GM12891 (cell line): ENCODE measurements at regions not wholly inside any gene's neighbourhood (a gene's known extent, or its start where the extent isn't known, plus 50 kb on each side); places are given as distances from the start of the nearest gene placed in this dataset.
"Not testable (repeated sequence)": the region's sequence is repeated elsewhere in the genome, so short reads cannot be mapped to it uniquely, and the experiment has no call there.

Experiments used
- POLR2A ChIP-seq: IDR thresholded peaks from 2 replicates; pipeline ENCODE4 v1.6.1; 2011; ENCODE audit warnings: low read depth, low read length, control low read depth
- POLR2AphosphoS5 ChIP-seq: IDR thresholded peaks from 2 replicates; pipeline ENCODE4 v1.6.1; 2011; ENCODE audit warnings: low read depth, low read length, control low read depth
- POU2F2 ChIP-seq: IDR thresholded peaks from 2 replicates; pipeline ENCODE4 v1.6.1; 2011; ENCODE audit warnings: low read depth, mild to moderate bottlenecking, control low read depth, low read length, moderate library complexity
- SPI1 ChIP-seq: IDR thresholded peaks from 2 replicates; pipeline ENCODE4 v1.6.1; 2011; ENCODE audit warnings: low read depth, low read length, control low read depth
- TAF1 ChIP-seq: IDR thresholded peaks from 2 replicates; pipeline ENCODE4 v1.6.1; 2011; ENCODE audit warnings: low read depth, low read length, control low read depth

DNA sequence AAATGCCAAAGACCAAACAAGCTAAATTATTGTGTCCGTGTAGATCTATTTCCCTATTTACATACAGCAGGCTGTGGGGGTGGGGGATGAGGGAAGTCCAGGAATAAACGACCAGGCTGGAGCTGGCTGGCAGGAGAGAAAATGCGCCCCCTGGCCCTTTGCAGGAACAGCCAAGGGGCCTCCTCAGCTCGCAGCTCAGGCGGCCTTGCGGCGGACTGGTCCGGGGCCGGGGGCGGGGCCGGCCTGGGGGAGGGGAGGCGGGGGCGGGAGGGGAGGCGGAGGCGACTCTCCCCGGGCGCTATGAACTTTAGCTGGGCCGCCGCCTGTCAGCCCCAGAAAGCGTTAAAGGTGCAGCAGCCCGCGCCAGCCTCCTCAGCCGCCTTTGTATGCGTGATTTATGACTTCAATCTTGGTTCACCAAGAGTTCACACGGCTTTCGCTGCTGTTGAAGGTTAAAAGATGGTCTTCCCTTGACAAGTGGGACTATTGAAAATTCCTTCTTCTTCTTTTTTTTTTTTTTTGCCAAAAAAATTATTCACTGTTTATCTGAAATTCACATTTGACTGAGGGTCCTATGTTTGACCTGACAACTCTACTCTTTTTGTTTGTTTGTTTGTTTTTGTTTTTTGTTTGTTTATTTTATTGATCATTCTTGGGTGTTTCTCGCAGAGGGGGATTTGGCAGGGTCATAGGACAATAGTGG, 967.0 kb upstream of the DEFB115 start:
- TF ChIP-seq POLR2A, POLR2AphosphoS5, TAF1, POU2F2, SPI1: not testable (repeated sequence)
